H9 (cell line): ENCODE measurements at regions not wholly inside any gene's neighbourhood (a gene's known extent, or its start where the extent isn't known, plus 50 kb on each side); places are given as distances from the start of the nearest gene placed in this dataset.

ENCODE experiments used
- DNase-seq: peaks from one replicate; pipeline ENCODE4 v3.0.0-alpha.2; 2017
- H2AFZ ChIP-seq: one replicate; pipeline ENCODE4 v1.6.1; 2013; ENCODE audit warnings: mild to moderate bottlenecking, low read length, control low read depth, moderate library complexity
- H2AK5ac ChIP-seq: 2 replicates; pipeline ENCODE4 v1.6.1; 2013; ENCODE audit warnings: low read length, control low read depth, mixed read lengths; ENCODE audit not compliant: insufficient read length
- H2BK120ac ChIP-seq: one replicate; pipeline ENCODE4 v1.6.1; 2013; ENCODE audit warnings: low read depth, mild to moderate bottlenecking, low read length, control low read depth, inconsistent platforms; ENCODE audit not compliant: poor library complexity, severe bottlenecking
- H2BK12ac ChIP-seq: 2 replicates; pipeline ENCODE4 v1.6.1; 2013; ENCODE audit warnings: low read length, control low read depth, mixed read lengths, low read depth; ENCODE audit not compliant: insufficient read length
- H2BK15ac ChIP-seq: 2 replicates; pipeline ENCODE4 v1.6.1; 2013; ENCODE audit warnings: low read depth, low read length, control low read depth
- H2BK20ac ChIP-seq: one replicate; pipeline ENCODE4 v1.6.1; 2013; ENCODE audit warnings: low read depth, mild to moderate bottlenecking, low read length, control low read depth, inconsistent platforms; ENCODE audit not compliant: poor library complexity, severe bottlenecking
- H2BK5ac ChIP-seq: 2 replicates; pipeline ENCODE4 v1.6.1; 2013; ENCODE audit warnings: low read length, control low read depth, mixed read lengths; ENCODE audit not compliant: insufficient read length
- H3K14ac ChIP-seq: 2 replicates; pipeline ENCODE4 v1.6.1; 2013; ENCODE audit warnings: low read length, control low read depth; ENCODE audit not compliant: insufficient read depth
- H3K18ac ChIP-seq: 2 replicates; pipeline ENCODE4 v1.6.1; 2013; ENCODE audit warnings: low read depth, mild to moderate bottlenecking, mixed read lengths, low read length, control low read depth; ENCODE audit not compliant: insufficient read length
- H3K23ac ChIP-seq: 2 replicates; pipeline ENCODE4 v1.6.1; 2013; ENCODE audit warnings: low read length, control low read depth, mixed read lengths, low read depth; ENCODE audit not compliant: insufficient read length
- H3K23me2 ChIP-seq: 2 replicates; pipeline ENCODE4 v1.6.1; 2013; ENCODE audit warnings: low read depth, mild to moderate bottlenecking, mixed read lengths, low read length, control low read depth; ENCODE audit not compliant: insufficient read length, poor library complexity, severe bottlenecking
- H3K27ac ChIP-seq: 2 replicates; pipeline ENCODE4 v1.5.1; 2013; ENCODE audit warnings: low read length, control low read depth, mixed read lengths, low read depth; ENCODE audit not compliant: insufficient read length
- H3K27me3 ChIP-seq: 2 replicates; pipeline ENCODE4 v1.6.1; 2013; ENCODE audit warnings: low read length, control low read depth, inconsistent platforms; ENCODE audit not compliant: insufficient read depth
- H3K4ac ChIP-seq: 2 replicates; pipeline ENCODE4 v1.6.1; 2013; ENCODE audit warnings: low read depth, mild to moderate bottlenecking, control low read depth, inconsistent platforms, low read length, moderate library complexity
- H3K4me1 ChIP-seq: 2 replicates; pipeline ENCODE4 v1.6.1; 2013; ENCODE audit warnings: low read length, control low read depth, inconsistent platforms; ENCODE audit not compliant: insufficient read depth
- H3K4me2 ChIP-seq: 2 replicates; pipeline ENCODE4 v1.6.1; 2013; ENCODE audit warnings: low read length, control low read depth, mixed read lengths; ENCODE audit not compliant: insufficient read length, insufficient read depth
- H3K56ac ChIP-seq: 2 replicates; pipeline ENCODE4 v1.6.1; 2013; ENCODE audit warnings: low read depth, mild to moderate bottlenecking, mixed read lengths, low read length, control low read depth; ENCODE audit not compliant: insufficient read length
- H3K79me1 ChIP-seq: 2 replicates; pipeline ENCODE4 v1.6.1; 2013; ENCODE audit warnings: low read depth, mild to moderate bottlenecking, moderate library complexity, low read length, control low read depth, inconsistent platforms; ENCODE audit not compliant: insufficient read depth, poor library complexity, severe bottlenecking
- H3K79me2 ChIP-seq: 2 replicates; pipeline ENCODE4 v1.6.1; 2013; ENCODE audit warnings: low read length, control low read depth, inconsistent platforms; ENCODE audit not compliant: insufficient read depth
- H3K9ac ChIP-seq: 2 replicates; pipeline ENCODE4 v1.6.1; 2013; ENCODE audit warnings: low read length, control low read depth, mixed read lengths; ENCODE audit not compliant: insufficient read length; ENCODE audit errors: extremely low read depth
- H3K9me3 ChIP-seq: one replicate; pipeline ENCODE4 v1.6.1; 2013; ENCODE audit warnings: low read depth, low read length, inconsistent platforms; ENCODE audit not compliant: control insufficient read depth
- H3T11ph ChIP-seq: one replicate; pipeline ENCODE4 v1.6.1; 2013; ENCODE audit warnings: mild to moderate bottlenecking, low read length, control low read depth, inconsistent platforms
- H4K20me1 ChIP-seq: one replicate; pipeline ENCODE4 v1.6.1; 2013; ENCODE audit not compliant: control insufficient read depth, insufficient read length, insufficient read depth
- H4K5ac ChIP-seq: 2 replicates; pipeline ENCODE4 v1.6.1; 2013; ENCODE audit warnings: low read depth, mild to moderate bottlenecking, mixed read lengths, low read length, control low read depth; ENCODE audit not compliant: insufficient read length
- H4K8ac ChIP-seq: replicated peaks from 2 replicates; pipeline ENCODE4 v1.6.1; 2013; ENCODE audit warnings: low read length, control low read depth, mixed read lengths, low read depth; ENCODE audit not compliant: insufficient read length
- H4K91ac ChIP-seq: 2 replicates; pipeline ENCODE4 v1.6.1; 2013; ENCODE audit warnings: low read depth, mild to moderate bottlenecking, moderate library complexity, mixed read lengths, low read length, control low read depth; ENCODE audit not compliant: insufficient read length
- H3K27ac Mint-ChIP-seq, 3 experiments: 2 replicates in 2 of 3; 3 replicates in 1 of 3; pipeline ENCODE4 v1.8.0; 2020 to 2021; ENCODE audit warnings: mixed read lengths in 3 of 3, mild to moderate bottlenecking in 1 of 3, moderate library complexity in 1 of 3
- H3K27me3 Mint-ChIP-seq: 2 replicates; pipeline ENCODE4 v1.8.0; 2021; ENCODE audit warnings: low read depth, mild to moderate bottlenecking, moderate library complexity, mixed read lengths
- H3K36me3 Mint-ChIP-seq, 3 experiments: 2 replicates in 2 of 3; 3 replicates in 1 of 3; pipeline ENCODE4 v1.8.0; 2020 to 2021; ENCODE audit warnings: low read depth in 3 of 3, mixed read lengths in 3 of 3; ENCODE audit not compliant: insufficient read depth in 1 of 3
- H3K4me1 Mint-ChIP-seq, 2 experiments: 2 replicates each; pipeline ENCODE4 v1.8.0; 2020; ENCODE audit warnings: mixed read lengths in 2 of 2
- H3K4me3 Mint-ChIP-seq, 2 experiments: 2 replicates in 1 of 2; 3 replicates in 1 of 2; pipeline ENCODE4 v1.8.0; 2020 to 2021; ENCODE audit warnings: mild to moderate bottlenecking in 2 of 2, mixed read lengths in 2 of 2, moderate library complexity in 1 of 2
- H3K9me3 Mint-ChIP-seq, 2 experiments: 2 replicates in 1 of 2; 3 replicates in 1 of 2; pipeline ENCODE4 v1.8.0; 2020; ENCODE audit warnings: mild to moderate bottlenecking in 2 of 2, mixed read lengths in 2 of 2, moderate library complexity in 1 of 2
- CTCF ChIP-seq: fragments of 200-600 bp; sonication (generic); conservative IDR thresholded peaks from 3 replicates; pipeline ENCODE4 v1.8.0; 2021; ENCODE audit warnings: antibody characterized with exemption, mild to moderate bottlenecking
- WGBS: extraction: QIAGEN DNeasy Blood & Tissue Kit; methylation state at CpG from one replicate; pipeline ENCODE4 v1.1.7; 2013; ENCODE audit warnings: missing lambda C conversion rate, low lambda C conversion rate, mixed read lengths; ENCODE audit not compliant: insufficient read length; ENCODE audit errors: extremely low coverage; 5-methylcytosine and 5-hydroxymethylcytosine counted together

DNA sequence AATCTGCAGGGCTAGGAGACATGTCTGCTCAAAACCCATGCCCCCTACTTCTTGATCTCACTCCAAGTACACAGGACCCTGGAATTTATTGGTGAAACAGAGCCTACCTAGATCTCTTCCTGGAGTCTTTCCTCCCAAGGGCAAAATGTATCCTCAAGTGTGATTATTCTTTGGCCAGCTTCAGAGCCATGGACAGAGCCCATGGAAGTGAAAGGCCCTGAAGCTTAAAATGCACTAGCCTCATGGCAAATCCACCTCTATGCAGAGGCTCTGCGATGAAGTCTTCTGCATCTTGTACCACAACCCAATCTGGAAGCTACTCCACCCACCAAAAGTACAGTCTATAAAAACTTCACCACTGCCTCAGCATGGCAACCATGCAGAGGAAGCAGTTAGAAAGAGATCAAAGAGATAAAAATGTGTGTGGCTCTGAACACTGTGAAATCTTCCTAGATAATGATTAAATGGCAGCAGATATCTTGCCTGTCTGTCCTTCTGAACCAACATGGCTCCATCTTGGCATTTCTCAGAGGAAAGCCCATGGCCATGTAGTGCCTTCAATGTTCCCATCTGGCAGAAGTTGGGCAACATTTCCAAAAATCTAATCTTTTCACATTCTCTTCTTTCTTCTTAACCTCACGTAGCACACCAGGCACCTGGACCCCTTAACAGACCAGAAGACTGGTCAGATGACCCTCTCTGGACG is 142.9 kb upstream of the KLF7 start:
- no peaks in the 10 kb centered on the region for H3K9me3 ChIP-seq
- 0 out of 2 replicates have a peak, but pooled peaks cover 2% of the 10 kb centered on the region for H3K79me2 ChIP-seq
- Mint-ChIP-seq H3K27me3 (no peaks in the 10 kb centered on the region; the same call in 1 of the 2 replicates), H3K4me1 (peaks cover 19 to 31% of the 10 kb centered on the region in 2 experiments), H3K9me3 (no peaks in the 10 kb centered on the region), H3K27ac (no peak overlapping the region), H3K36me3 (no peaks in the 10 kb centered on the region), H3K4me3 (no peak overlapping the region)
- H2AFZ ChIP-seq, result no peak overlapping the region
- no peak overlapping the region for H2BK20ac ChIP-seq
- no peak for DNase-seq
- no peak overlapping the region for H3K4ac ChIP-seq
- no peak for TF ChIP-seq CTCF
- no peak overlapping the region for H4K91ac ChIP-seq
- H3K4me2 ChIP-seq, result no peak overlapping the region
- no peak overlapping the region for H3K14ac ChIP-seq
- H2BK12ac ChIP-seq, result no peak overlapping the region
- no peak overlapping the region for H3K9ac ChIP-seq
- no peak overlapping the region for H3K27ac ChIP-seq
- WGBS, result no CpG with 5 or more reads among the region's 3 CpGs
- no peak overlapping the region for H3T11ph ChIP-seq
- H3K27me3 ChIP-seq, result no peaks in the 10 kb centered on the region
- H3K56ac ChIP-seq, result no peak overlapping the region
- no peak overlapping the region for H3K18ac ChIP-seq
- no peaks in the 10 kb centered on the region for H3K23me2 ChIP-seq
- H2AK5ac ChIP-seq, result no peak overlapping the region
- no peak overlapping the region for H4K5ac ChIP-seq
- no peak overlapping the region for H2BK5ac ChIP-seq
- no peak overlapping the region for H2BK15ac ChIP-seq
- H3K79me1 ChIP-seq, result no peaks in the 10 kb centered on the region
- H4K20me1 ChIP-seq, result no peaks in the 10 kb centered on the region
- H2BK120ac ChIP-seq, result no peak overlapping the region
- H3K4me1 ChIP-seq, result peaks cover 4% of the 10 kb centered on the region; the same call in 1 of the 2 replicates
- no peak overlapping the region for H3K23ac ChIP-seq
- no peak overlapping the region for H4K8ac ChIP-seq
